AG09309 (cell line): ENCODE measurements at regions not wholly inside any gene's neighbourhood (a gene's known extent, or its start where the extent isn't known, plus 50 kb on each side); places are given as distances from the start of the nearest gene placed in this dataset.
"Not testable (repeated sequence)": the region's sequence is repeated elsewhere in the genome, so short reads cannot be mapped to it uniquely, and the experiment has no call there.

Experiments used
- DNase-seq: peaks from one replicate; pipeline ENCODE4 v3.0.0-alpha.2; 2010; ENCODE audit warnings: low read depth
- H3K4me3 ChIP-seq: 2 replicates; pipeline ENCODE4 v1.5.1; 2011; ENCODE audit warnings: mild to moderate bottlenecking, low read depth, low read length, moderate library complexity; ENCODE audit not compliant: control insufficient read depth
- CTCF ChIP-seq: IDR thresholded peaks from 2 replicates; pipeline ENCODE4 v1.5.1; 2011; ENCODE audit warnings: mild to moderate bottlenecking, low read depth, low read length, inconsistent platforms; ENCODE audit not compliant: insufficient read depth, control insufficient read depth; ENCODE audit errors: missing control alignments

- DNase-seq = no peak
- TF ChIP-seq CTCF = no peak
- H3K4me3 ChIP-seq = no peak overlapping the region
Measured at GRCh38 chr16:47826070-47826469, 329.7 kb downstream of the ABCC12 start.

GRCh38 chr16:47817048-47817447, 338.7 kb downstream of the ABCC12 start:
- no peak for DNase-seq
- no peak overlapping the region for H3K4me3 ChIP-seq
- no peak for TF ChIP-seq CTCF

GRCh38 chr16:47816511-47816910, 339.3 kb downstream of the ABCC12 start:
- no peak for DNase-seq
- TF ChIP-seq CTCF = no peak
- no peak overlapping the region for H3K4me3 ChIP-seq

GRCh38 chr16:47815655-47816054, 340.1 kb downstream of the ABCC12 start:
- H3K4me3 ChIP-seq = no peak overlapping the region
- DNase-seq = no peak
- TF ChIP-seq CTCF = no peak

GRCh38 chr16:47811758-47812157, 344.0 kb downstream of the ABCC12 start:
- not testable (repeated sequence) for DNase-seq, H3K4me3 ChIP-seq

- H3K4me3 ChIP-seq = no peak overlapping the region
- TF ChIP-seq CTCF = no peak
- no peak for DNase-seq
Measured at GRCh38 chr16:47806309-47806847, 345.2 kb downstream of the PHKB start.

GRCh38 chr16:47787696-47788095, 326.6 kb downstream of the PHKB start:
- no peak for DNase-seq
- TF ChIP-seq CTCF = no peak
- no peak overlapping the region for H3K4me3 ChIP-seq
